Right atrium auricular region (tissue), 2 donors: ENCODE measurements at regions not wholly inside any gene's neighbourhood (a gene's known extent, or its start where the extent isn't known, plus 50 kb on each side); places are given as distances from the start of the nearest gene placed in this dataset.

Experiments
- DNase-seq: peaks from one replicate; pipeline ENCODE4 v3.0.0-alpha.2; 2019; ENCODE audit warnings: low spot score
- H3K27ac ChIP-seq, 2 donors: fragments of 200-600 bp; sonication (generic); 1 replicate in 1 of 2; 2 replicates in 1 of 2; pipeline ENCODE4 v1.5.1; 2016 to 2019
- H3K27me3 ChIP-seq, 2 donors: fragments of 200-600 bp; sonication (generic); one replicate each; pipeline versions ENCODE4 v1.5.1 to v1.6.0; 2017 to 2019
- H3K36me3 ChIP-seq: fragments of 200-600 bp; sonication (generic); one replicate; pipeline ENCODE4 v1.5.1; 2016
- H3K4me1 ChIP-seq, 2 donors: fragments of 200-600 bp; sonication (generic); one replicate each; pipeline versions ENCODE4 v1.5.1 to v1.6.0; 2017 to 2019
- H3K4me3 ChIP-seq, 2 donors: fragments of 200-600 bp; sonication (generic); 1 replicate in 1 of 2; 2 replicates in 1 of 2; pipeline ENCODE4 v1.5.1; 2017 to 2019; ENCODE audit warnings: mild to moderate bottlenecking in 1 of 2, moderate library complexity in 1 of 2
- H3K9me3 ChIP-seq, 2 donors: fragments of 200-600 bp; sonication (generic); one replicate each; pipeline ENCODE4 v1.5.1; 2019
- TF ChIP-seq, protein P1 (sequence below), 2 donors: fragments of 200-600 bp; sonication (generic); IDR thresholded peaks; one replicate each; pipeline ENCODE4 v1.5.1; 2019; ENCODE audit warnings: antibody characterized with exemption in 2 of 2

DNA sequence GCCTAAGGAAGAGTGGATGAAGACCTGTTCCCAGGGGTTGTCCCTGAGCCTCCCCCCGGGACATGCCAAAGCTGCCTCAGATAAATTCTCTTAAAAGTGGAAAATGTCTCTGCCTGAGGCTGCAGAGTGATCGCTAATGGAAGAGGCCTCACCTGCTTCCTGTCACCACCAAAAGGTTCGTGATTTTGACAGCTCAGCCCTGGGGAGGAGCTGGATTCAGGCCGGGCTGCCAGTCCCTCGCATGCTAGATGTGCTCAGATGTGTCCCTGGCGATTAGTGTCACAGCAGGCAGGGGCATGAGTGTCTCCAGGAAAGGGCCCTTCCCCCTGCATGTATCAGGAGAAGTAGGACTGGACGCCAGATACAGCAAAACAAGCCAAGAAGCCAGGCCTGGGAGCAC, 626.5 kb downstream of the UQCRFS1 start:
- Histone ChIP-seq H3K36me3 (no peaks in the 10 kb centered on the region), H3K27ac (no peak overlapping the region), H3K9me3 (no peaks in the 10 kb centered on the region), H3K27me3 (no peaks in the 10 kb centered on the region), H3K4me3 (no peak overlapping the region), H3K4me1 (no peaks in the 10 kb centered on the region)
- TF ChIP-seq, protein P1, sequence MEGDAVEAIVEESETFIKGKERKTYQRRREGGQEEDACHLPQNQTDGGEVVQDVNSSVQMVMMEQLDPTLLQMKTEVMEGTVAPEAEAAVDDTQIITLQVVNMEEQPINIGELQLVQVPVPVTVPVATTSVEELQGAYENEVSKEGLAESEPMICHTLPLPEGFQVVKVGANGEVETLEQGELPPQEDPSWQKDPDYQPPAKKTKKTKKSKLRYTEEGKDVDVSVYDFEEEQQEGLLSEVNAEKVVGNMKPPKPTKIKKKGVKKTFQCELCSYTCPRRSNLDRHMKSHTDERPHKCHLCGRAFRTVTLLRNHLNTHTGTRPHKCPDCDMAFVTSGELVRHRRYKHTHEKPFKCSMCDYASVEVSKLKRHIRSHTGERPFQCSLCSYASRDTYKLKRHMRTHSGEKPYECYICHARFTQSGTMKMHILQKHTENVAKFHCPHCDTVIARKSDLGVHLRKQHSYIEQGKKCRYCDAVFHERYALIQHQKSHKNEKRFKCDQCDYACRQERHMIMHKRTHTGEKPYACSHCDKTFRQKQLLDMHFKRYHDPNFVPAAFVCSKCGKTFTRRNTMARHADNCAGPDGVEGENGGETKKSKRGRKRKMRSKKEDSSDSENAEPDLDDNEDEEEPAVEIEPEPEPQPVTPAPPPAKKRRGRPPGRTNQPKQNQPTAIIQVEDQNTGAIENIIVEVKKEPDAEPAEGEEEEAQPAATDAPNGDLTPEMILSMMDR (IDR thresholded peaks at IDR 0.05) = no peak
- no peak for DNase-seq

DNA sequence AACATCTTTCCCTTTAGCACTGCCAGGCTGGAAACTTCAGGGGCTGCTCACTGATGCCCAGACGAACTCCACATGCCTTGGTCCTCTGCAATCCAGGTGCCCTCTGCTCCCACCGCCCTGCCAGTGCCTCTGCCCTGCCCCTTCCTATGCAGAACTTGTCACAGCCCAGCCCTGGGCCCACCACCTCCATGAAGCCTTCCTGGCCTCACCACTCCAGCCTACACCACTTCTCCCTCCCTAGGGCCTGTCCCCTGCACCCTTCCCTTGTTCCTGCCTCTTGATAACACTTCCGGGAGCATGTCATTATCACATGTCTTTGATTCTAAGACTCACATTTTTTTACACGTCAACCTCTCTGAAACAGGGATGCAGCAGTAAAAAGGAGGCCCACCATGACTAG, 627.2 kb downstream of the UQCRFS1 start:
- no peaks in the 10 kb centered on the region for H3K36me3 ChIP-seq
- TF ChIP-seq, protein P1 (IDR thresholded peaks at IDR 0.05) = no peak
- DNase-seq = no peak
- no peaks in the 10 kb centered on the region for H3K4me1 ChIP-seq
- H3K27me3 ChIP-seq = no peaks in the 10 kb centered on the region
- H3K27ac ChIP-seq = no peak overlapping the region
- H3K9me3 ChIP-seq = no peaks in the 10 kb centered on the region
- H3K4me3 ChIP-seq = no peak overlapping the region

DNA sequence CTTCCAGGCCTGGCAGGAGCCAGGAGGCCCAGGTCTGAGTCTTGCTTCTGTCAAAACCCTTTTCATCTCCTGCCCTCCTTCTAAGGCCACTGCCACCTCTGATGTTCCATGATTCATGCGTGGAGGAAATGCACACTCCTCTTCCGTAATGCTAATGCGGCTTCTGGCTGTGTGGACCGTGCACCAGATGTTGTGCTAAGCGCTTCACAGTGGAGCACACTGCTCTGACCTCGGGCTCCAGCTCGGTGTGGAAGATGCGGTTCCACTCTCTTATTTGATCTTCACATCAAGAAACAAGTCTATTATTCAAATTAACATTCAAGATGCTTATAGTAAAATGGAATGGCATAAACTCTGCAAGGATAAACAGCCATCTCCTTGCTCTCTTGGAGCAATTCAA, 629.2 kb downstream of the UQCRFS1 start:
- no peak for DNase-seq
- TF ChIP-seq, protein P1 (IDR thresholded peaks at IDR 0.05) = no peak
- H3K36me3 ChIP-seq = no peaks in the 10 kb centered on the region
- no peak overlapping the region for H3K4me3 ChIP-seq
- no peaks in the 10 kb centered on the region for H3K4me1 ChIP-seq
- H3K27me3 ChIP-seq = no peaks in the 10 kb centered on the region
- H3K27ac ChIP-seq = no peak overlapping the region
- H3K9me3 ChIP-seq = no peaks in the 10 kb centered on the region

DNA sequence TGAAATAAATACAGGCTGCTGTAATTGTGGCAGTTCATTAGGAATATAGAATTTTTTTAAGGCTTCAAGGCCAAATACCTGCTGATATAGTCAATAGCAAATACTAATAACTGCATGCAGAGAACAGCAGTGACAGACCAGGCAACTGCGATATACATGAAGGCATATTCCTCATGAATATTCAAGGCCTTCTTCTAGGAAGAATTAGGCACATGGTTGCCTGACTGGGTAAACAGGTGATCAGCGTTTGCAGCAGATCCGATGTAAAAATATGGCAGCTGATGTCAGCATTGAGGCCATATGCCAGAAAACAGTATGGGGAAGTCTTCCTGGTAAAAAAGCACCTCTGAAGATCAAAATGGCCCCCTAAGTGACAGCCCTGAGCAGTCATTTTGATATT, 629.7 kb downstream of the UQCRFS1 start:
- no peak for DNase-seq
- TF ChIP-seq, protein P1 (IDR thresholded peaks at IDR 0.05) = no peak
- no peaks in the 10 kb centered on the region for H3K9me3 ChIP-seq
- H3K4me3 ChIP-seq = no peak overlapping the region
- H3K36me3 ChIP-seq = no peaks in the 10 kb centered on the region
- H3K27ac ChIP-seq = no peak overlapping the region
- H3K27me3 ChIP-seq = no peaks in the 10 kb centered on the region
- H3K4me1 ChIP-seq = no peaks in the 10 kb centered on the region

DNA sequence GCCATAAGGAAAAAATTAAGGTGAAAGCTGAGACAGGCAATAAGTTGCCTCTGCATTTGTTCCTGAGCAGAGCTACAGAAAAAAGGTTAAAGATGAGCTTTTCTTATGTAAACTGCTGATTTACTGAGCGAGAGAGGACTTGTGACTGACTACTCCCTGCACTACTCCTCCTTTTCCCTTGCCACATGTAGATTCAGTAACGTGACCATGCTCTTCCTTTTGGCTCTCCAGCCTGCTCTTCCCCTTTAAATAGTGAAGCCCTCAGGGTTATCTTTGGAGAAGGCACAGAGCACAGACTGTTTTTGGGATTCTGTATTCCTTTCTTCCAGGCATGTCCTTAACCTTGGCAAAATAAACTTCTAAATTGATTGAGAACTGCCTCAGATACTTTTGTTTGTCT, 630.2 kb downstream of the UQCRFS1 start:
- TF ChIP-seq, protein P1 (IDR thresholded peaks at IDR 0.05) = no peak
- H3K27me3 ChIP-seq = no peaks in the 10 kb centered on the region
- no peaks in the 10 kb centered on the region for H3K9me3 ChIP-seq
- H3K4me3 ChIP-seq = no peak overlapping the region
- H3K36me3 ChIP-seq = no peaks in the 10 kb centered on the region
- DNase-seq = no peak
- no peak overlapping the region for H3K27ac ChIP-seq
- no peaks in the 10 kb centered on the region for H3K4me1 ChIP-seq

DNA sequence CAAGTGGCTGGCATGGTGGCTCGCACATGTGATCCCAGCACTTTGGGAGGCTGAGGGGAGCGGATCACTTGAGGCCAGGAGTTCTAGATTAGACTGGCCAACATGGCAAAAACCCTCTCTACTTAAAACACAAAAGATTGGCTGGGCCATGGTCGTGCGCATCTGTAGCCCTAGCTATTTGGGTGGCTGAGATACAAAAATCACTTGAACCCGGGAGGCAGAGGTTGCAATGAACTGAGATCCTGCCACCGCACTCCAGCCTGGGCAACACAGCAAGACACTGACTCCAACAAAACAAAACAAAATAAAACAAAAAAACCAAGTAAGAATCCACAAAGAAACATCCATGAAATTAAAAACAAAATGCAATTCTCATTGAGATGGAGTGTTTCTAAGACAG, 630.6 kb downstream of the UQCRFS1 start:
- Histone ChIP-seq H3K4me1 (no peaks in the 10 kb centered on the region), H3K27me3 (no peaks in the 10 kb centered on the region), H3K27ac (no peak overlapping the region), H3K9me3 (no peaks in the 10 kb centered on the region), H3K36me3 (no peaks in the 10 kb centered on the region), H3K4me3 (no peak overlapping the region)
- TF ChIP-seq, protein P1 (IDR thresholded peaks at IDR 0.05) = no peak
- no peak for DNase-seq
